Activated T-cell treated with anti-CD3 and anti-CD28 coated beads, Interleukin-2, amount 50 U/mL, for 72 hours (primary cell): ENCODE measurements at regions not wholly inside any gene's neighbourhood (a gene's known extent, or its start where the extent isn't known, plus 50 kb on each side); places are given as distances from the start of the nearest gene placed in this dataset.

Experiments used
- ATAC-seq, 2 donors: fragments of 150-1000 bp; cut with Tn5 transposase; replicated peaks in 1 of 2; 2 replicates each; pipeline ENCODE4 v1.10.0; 2021; ENCODE audit warnings: moderate library complexity in 2 of 2, mild to moderate bottlenecking in 1 of 2
- DNase-seq, 2 donors: peaks; one replicate each; pipeline ENCODE4 v3.0.0; 2021 to 2022; ENCODE audit warnings: mixed read lengths in 1 of 2
- H3K27ac Mint-ChIP-seq: one replicate; pipeline ENCODE4 v1.8.0; 2022; ENCODE audit warnings: mild to moderate bottlenecking, moderate library complexity, mixed read lengths
- H3K27me3 Mint-ChIP-seq: one replicate; pipeline ENCODE4 v1.8.0; 2022; ENCODE audit warnings: low read depth, mixed read lengths
- H3K36me3 Mint-ChIP-seq, 2 donors: one replicate each; pipeline ENCODE4 v1.8.0; 2022; ENCODE audit warnings: mixed read lengths in 2 of 2, mild to moderate bottlenecking in 1 of 2; ENCODE audit not compliant: insufficient read depth in 2 of 2
- H3K4me1 Mint-ChIP-seq: one replicate; pipeline ENCODE4 v1.8.0; 2022; ENCODE audit warnings: low read depth, mixed read lengths
- H3K4me3 Mint-ChIP-seq, 2 donors: one replicate each; pipeline ENCODE4 v1.8.0; 2022; ENCODE audit warnings: mild to moderate bottlenecking in 2 of 2, mixed read lengths in 2 of 2, moderate library complexity in 2 of 2
- H3K9me3 Mint-ChIP-seq, 2 donors: one replicate each; pipeline ENCODE4 v1.8.0; 2022; ENCODE audit warnings: mixed read lengths in 2 of 2

DNA sequence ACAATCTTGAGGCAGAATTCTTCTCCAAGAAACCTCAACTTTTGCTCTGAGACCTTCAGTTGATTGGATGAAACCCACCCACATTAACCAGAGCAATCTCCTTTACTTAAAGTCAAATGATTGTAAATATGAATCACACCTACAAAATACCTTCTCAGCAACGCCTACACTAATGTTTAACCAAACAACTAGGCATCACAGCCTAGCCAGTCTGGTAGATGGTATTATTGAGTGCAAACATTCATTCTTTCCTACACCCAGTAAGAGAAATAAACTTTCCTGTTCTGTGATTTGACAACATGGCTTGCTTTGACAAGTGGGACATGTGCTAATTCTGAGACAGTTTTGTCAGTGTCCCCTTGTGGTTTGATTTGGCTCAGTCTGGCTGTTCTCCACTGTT, 252.2 kb downstream of the HACE1 start:
- H3K4me1 Mint-ChIP-seq = peaks cover 22% of the 10 kb centered on the region
- H3K4me3 Mint-ChIP-seq = peak overlapping the region in 1 of 2 donors; percentile 52
- H3K36me3 Mint-ChIP-seq = peaks cover 0 to 2% of the 10 kb centered on the region in 2 donors
- ATAC-seq = peak; percentile 73 to 76
- H3K27me3 Mint-ChIP-seq = peaks cover 6% of the 10 kb centered on the region
- no peak for DNase-seq
- H3K9me3 Mint-ChIP-seq = peaks cover 0 to 1% of the 10 kb centered on the region in 2 donors
- H3K27ac Mint-ChIP-seq = no peak overlapping the region

- Mint-ChIP-seq H3K4me1 (peaks cover 27% of the 10 kb centered on the region), H3K4me3 (no peak overlapping the region), H3K27ac (no peak overlapping the region), H3K27me3 (no peaks in the 10 kb centered on the region), H3K9me3 (peaks cover 0 to 1% of the 10 kb centered on the region in 2 donors), H3K36me3 (peaks cover 0 to 2% of the 10 kb centered on the region in 2 donors)
- ATAC-seq (no peak), DNase-seq (no peak)
Measured at GRCh38 chr6:104606361-104606760, 253.4 kb downstream of the HACE1 start.

GRCh38 chr6:104604685-104605084, 255.0 kb downstream of the HACE1 start:
- no peaks in the 10 kb centered on the region for H3K36me3 Mint-ChIP-seq
- no peaks in the 10 kb centered on the region for H3K27me3 Mint-ChIP-seq
- no peak overlapping the region for H3K4me3 Mint-ChIP-seq
- ATAC-seq = no peak
- H3K9me3 Mint-ChIP-seq = no peaks in the 10 kb centered on the region
- no peak overlapping the region for H3K27ac Mint-ChIP-seq
- no peak for DNase-seq
- H3K4me1 Mint-ChIP-seq = peaks cover 27% of the 10 kb centered on the region

- Mint-ChIP-seq H3K27ac (peak overlapping the region; percentile 42), H3K4me3 (peak overlapping the region in 1 of 2 donors; percentile 10), H3K4me1 (peaks cover 27% of the 10 kb centered on the region), H3K36me3 (no peaks in the 10 kb centered on the region), H3K27me3 (no peaks in the 10 kb centered on the region), H3K9me3 (no peaks in the 10 kb centered on the region)
- ATAC-seq (peak; percentile 65 to 79), DNase-seq (no peak)
Measured at GRCh38 chr6:104603108-104603745, 256.5 kb downstream of the HACE1 start.

- H3K9me3 Mint-ChIP-seq = no peaks in the 10 kb centered on the region
- H3K4me3 Mint-ChIP-seq = no peak overlapping the region
- no peaks in the 10 kb centered on the region for H3K36me3 Mint-ChIP-seq
- peaks cover under 1% of the 10 kb centered on the region for H3K27me3 Mint-ChIP-seq
- DNase-seq = no peak
- H3K4me1 Mint-ChIP-seq = peaks cover 21% of the 10 kb centered on the region
- no peak for ATAC-seq
- H3K27ac Mint-ChIP-seq = no peak overlapping the region
Measured at GRCh38 chr6:104601721-104602120, 258.0 kb downstream of the HACE1 start.

GRCh38 chr6:104601131-104601651, 258.5 kb downstream of the HACE1 start:
- Mint-ChIP-seq H3K27me3 (peaks cover 6% of the 10 kb centered on the region), H3K4me1 (peaks cover 17% of the 10 kb centered on the region), H3K27ac (no peak overlapping the region), H3K9me3 (peaks cover 0 to 4% of the 10 kb centered on the region in 2 donors), H3K4me3 (no peak overlapping the region), H3K36me3 (no peaks in the 10 kb centered on the region)
- DNase-seq (no peak), ATAC-seq (no peak)

- ATAC-seq (no peak), DNase-seq (no peak)
- Mint-ChIP-seq H3K27ac (no peak overlapping the region), H3K4me1 (peaks cover 17% of the 10 kb centered on the region), H3K27me3 (peaks cover 12% of the 10 kb centered on the region), H3K36me3 (no peaks in the 10 kb centered on the region), H3K4me3 (no peak overlapping the region), H3K9me3 (peaks cover 0 to 6% of the 10 kb centered on the region in 2 donors)
Measured at GRCh38 chr6:104600639-104600931, 259.1 kb downstream of the HACE1 start.

GRCh38 chr6:104599821-104600638, 259.7 kb downstream of the HACE1 start:
- Mint-ChIP-seq H3K27me3 (peaks cover 17% of the 10 kb centered on the region), H3K36me3 (no peaks in the 10 kb centered on the region), H3K27ac (no peak overlapping the region), H3K9me3 (peaks cover 0 to 8% of the 10 kb centered on the region in 2 donors), H3K4me3 (no peak overlapping the region), H3K4me1 (peaks cover 17% of the 10 kb centered on the region)
- no peak for DNase-seq
- ATAC-seq = no peak

DNA sequence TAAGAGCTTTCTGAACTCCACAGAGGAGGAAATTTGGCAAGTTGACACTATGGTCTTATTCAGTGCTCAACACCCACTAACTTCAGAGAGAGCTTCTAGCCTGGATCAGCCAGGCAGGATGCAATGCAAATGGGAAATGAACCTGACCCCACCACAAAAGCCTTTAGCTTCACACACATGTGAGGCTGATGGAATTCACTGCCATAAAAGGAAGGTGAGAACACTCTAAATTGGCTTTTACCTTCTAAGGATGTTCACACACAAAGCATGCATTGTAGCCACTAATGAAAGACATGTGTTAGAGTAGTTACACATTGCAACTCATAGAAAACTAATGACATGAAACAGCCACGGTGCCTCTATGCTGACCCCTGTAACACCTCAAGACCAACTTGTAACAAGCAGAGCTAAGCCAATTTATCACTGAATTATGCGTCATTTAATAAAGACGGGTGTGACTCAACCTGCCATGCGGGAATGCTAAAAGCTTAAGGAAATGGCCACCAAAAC, 262.1 kb downstream of the HACE1 start:
- peaks cover 17% of the 10 kb centered on the region for H3K27me3 Mint-ChIP-seq

DNA sequence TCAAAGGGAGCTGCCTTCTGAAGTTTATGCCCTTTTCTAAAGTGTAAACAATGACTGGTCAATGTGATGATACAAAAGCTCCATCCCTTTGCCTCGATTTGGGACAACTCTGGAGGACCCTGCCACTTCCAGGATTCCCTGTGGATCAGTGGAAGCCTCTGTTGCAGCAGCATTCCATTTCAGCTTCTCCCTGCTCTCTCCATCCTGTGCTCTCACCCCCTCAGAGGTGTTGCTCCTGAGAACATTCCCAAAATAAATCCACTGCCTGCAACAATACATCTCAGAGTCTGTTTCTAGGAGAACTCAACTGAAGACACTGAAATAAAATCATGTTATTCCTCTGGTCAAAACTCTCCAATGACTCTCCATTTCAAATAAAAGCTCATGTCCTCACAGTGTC, 263.6 kb downstream of the HACE1 start:
- H3K27ac Mint-ChIP-seq = no peak overlapping the region
- peaks cover 0 to 8% of the 10 kb centered on the region in 2 donors for H3K9me3 Mint-ChIP-seq
- ATAC-seq (no peak), DNase-seq (no peak)
- no peaks in the 10 kb centered on the region for H3K4me1 Mint-ChIP-seq
- peaks cover 17% of the 10 kb centered on the region for H3K27me3 Mint-ChIP-seq
- H3K4me3 Mint-ChIP-seq = no peak overlapping the region
- H3K36me3 Mint-ChIP-seq = no peaks in the 10 kb centered on the region

More for the DNA sequence above, 262.1 kb downstream of the HACE1 start:
- H3K4me3 Mint-ChIP-seq = no peak overlapping the region
- H3K36me3 Mint-ChIP-seq = no peaks in the 10 kb centered on the region
- ATAC-seq (no peak), DNase-seq (no peak)
- peaks cover 0 to 8% of the 10 kb centered on the region in 2 donors for H3K9me3 Mint-ChIP-seq
- H3K27ac Mint-ChIP-seq = no peak overlapping the region
- H3K4me1 Mint-ChIP-seq = peaks cover 6% of the 10 kb centered on the region

- ATAC-seq = no peak
- H3K27ac Mint-ChIP-seq = no peak overlapping the region
- H3K36me3 Mint-ChIP-seq = no peaks in the 10 kb centered on the region
Measured at GRCh38 chr6:104595311-104595820, 264.4 kb downstream of the HACE1 start.

GRCh38 chr6:104591573-104592334, 268.0 kb downstream of the HACE1 start:
- H3K4me3 Mint-ChIP-seq = no peak overlapping the region
- no peaks in the 10 kb centered on the region for H3K36me3 Mint-ChIP-seq
- H3K9me3 Mint-ChIP-seq = peaks cover 0 to 8% of the 10 kb centered on the region in 2 donors
- ATAC-seq = no peak
- no peak overlapping the region for H3K27ac Mint-ChIP-seq
- H3K4me1 Mint-ChIP-seq = no peaks in the 10 kb centered on the region
- peaks cover 16% of the 10 kb centered on the region for H3K27me3 Mint-ChIP-seq
- no peak for DNase-seq

More at GRCh38 chr6:104595311-104595820, 264.4 kb downstream of the HACE1 start:
- Mint-ChIP-seq H3K4me3 (no peak overlapping the region), H3K4me1 (no peaks in the 10 kb centered on the region), H3K9me3 (peaks cover 0 to 8% of the 10 kb centered on the region in 2 donors), H3K27me3 (peaks cover 17% of the 10 kb centered on the region)
- no peak for DNase-seq
